Thoracic aorta (tissue), 2 donors: ENCODE measurements at regions not wholly inside any gene's neighbourhood (a gene's known extent, or its start where the extent isn't known, plus 50 kb on each side); places are given as distances from the start of the nearest gene placed in this dataset.

Source experiments
- ATAC-seq: fragments of 150-250 bp; one replicate; pipeline ENCODE4 v1.8.0; 2017; ENCODE audit warnings: low read depth; ENCODE audit not compliant: insufficient number of reproducible peaks, low FRiP score
- DNase-seq: peaks from one replicate; pipeline ENCODE4 v3.0.0-alpha.2; 2020; ENCODE audit warnings: low spot score
- H3K27ac ChIP-seq, 2 donors: fragments of 200-600 bp; sonication (generic); 1 replicate in 1 of 2; 2 replicates in 1 of 2; pipeline ENCODE4 v1.5.1; 2016; ENCODE audit warnings: mild to moderate bottlenecking in 2 of 2, moderate library complexity in 2 of 2
- H3K27me3 ChIP-seq: fragments of 200-600 bp; sonication (generic); replicated peaks from 2 replicates; pipeline ENCODE4 v1.6.0; 2016; ENCODE audit warnings: mild to moderate bottlenecking; ENCODE audit not compliant: insufficient read depth
- H3K36me3 ChIP-seq: fragments of 200-600 bp; sonication (generic); one replicate; pipeline ENCODE4 v1.5.1; 2016
- H3K4me1 ChIP-seq, 2 donors: fragments of 200-600 bp; sonication (generic); 1 replicate in 1 of 2; 2 replicates in 1 of 2; pipeline versions ENCODE4 v1.5.1 to v1.6.0; 2016; ENCODE audit warnings: low read depth in 2 of 2, mild to moderate bottlenecking in 1 of 2; ENCODE audit not compliant: control insufficient read depth in 1 of 2
- H3K4me3 ChIP-seq: fragments of 200-600 bp; sonication (generic); 2 replicates; pipeline ENCODE4 v1.5.1; 2016; ENCODE audit warnings: mild to moderate bottlenecking
- H3K9me3 ChIP-seq: fragments of 200-600 bp; sonication (generic); 2 replicates; pipeline ENCODE4 v1.5.1; 2016
- TF ChIP-seq, protein P1 (sequence below): fragments of 200-600 bp; sonication (generic); IDR thresholded peaks from one replicate; pipeline ENCODE4 v1.5.1; 2019; ENCODE audit warnings: antibody characterized with exemption

DNA sequence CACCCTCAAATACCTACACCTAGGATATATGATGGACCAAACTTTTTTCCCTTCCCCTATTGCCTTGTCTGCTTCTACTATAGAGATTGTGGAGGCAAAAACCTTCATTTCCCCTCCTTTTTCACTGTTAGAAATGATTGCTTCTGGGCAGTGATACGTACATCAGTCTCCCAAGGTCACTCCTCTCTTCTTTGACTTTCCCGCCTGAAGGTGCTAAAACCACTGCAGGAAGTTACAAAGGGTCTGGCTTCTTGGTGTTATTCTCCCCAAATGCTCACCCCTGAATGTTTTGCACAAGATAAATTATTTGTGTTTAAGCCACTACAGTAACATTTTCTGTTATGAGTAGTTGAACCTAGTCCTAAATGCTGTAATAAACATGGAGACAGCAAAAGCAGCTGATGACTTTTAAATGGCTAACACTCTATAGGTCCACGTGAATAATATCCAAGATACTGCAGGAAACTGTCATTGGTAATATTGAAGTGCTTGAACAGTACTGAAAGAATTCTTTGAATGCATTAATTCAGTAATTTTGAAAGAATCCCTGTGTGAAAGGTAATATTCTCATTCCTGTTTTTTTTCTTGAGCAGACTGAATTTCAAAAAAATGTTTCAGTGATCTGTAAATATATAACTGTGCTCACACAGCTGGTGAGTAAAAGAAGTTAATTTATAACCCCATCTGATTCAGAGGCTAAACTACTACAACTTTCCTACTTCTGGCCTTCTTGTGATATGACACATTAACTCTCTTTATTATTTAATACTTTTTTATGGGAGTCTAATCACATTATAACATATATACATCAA is 865.1 kb downstream of the EFNB2 start:
- Histone ChIP-seq H3K36me3 (no peaks in the 10 kb centered on the region), H3K4me1 (no peaks in the 10 kb centered on the region), H3K27ac (no peak overlapping the region), H3K27me3 (no peaks in the 10 kb centered on the region), H3K4me3 (no peak overlapping the region), H3K9me3 (no peaks in the 10 kb centered on the region)
- no peak for DNase-seq
- no peak for ATAC-seq
- TF ChIP-seq, protein P1, sequence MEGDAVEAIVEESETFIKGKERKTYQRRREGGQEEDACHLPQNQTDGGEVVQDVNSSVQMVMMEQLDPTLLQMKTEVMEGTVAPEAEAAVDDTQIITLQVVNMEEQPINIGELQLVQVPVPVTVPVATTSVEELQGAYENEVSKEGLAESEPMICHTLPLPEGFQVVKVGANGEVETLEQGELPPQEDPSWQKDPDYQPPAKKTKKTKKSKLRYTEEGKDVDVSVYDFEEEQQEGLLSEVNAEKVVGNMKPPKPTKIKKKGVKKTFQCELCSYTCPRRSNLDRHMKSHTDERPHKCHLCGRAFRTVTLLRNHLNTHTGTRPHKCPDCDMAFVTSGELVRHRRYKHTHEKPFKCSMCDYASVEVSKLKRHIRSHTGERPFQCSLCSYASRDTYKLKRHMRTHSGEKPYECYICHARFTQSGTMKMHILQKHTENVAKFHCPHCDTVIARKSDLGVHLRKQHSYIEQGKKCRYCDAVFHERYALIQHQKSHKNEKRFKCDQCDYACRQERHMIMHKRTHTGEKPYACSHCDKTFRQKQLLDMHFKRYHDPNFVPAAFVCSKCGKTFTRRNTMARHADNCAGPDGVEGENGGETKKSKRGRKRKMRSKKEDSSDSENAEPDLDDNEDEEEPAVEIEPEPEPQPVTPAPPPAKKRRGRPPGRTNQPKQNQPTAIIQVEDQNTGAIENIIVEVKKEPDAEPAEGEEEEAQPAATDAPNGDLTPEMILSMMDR: no peak

DNA sequence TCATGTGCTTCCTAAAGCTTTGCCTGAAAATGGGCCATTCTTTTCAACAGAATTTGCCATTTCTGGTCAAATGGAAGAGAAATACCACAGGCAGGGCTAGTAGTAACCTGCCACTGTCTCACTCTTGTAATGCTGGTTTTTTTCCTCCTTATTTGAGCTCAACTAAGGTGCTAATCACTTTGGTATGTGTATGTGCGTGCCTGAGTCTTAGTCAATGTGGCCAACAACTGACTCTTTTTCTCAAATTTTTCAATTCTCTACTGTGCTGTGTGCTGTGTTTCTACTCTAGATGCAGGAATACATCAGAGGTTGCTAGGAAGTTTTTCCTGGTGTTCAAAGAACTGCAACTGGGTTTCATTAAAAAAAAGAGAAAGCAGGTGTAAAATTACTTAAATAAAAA is 870.2 kb downstream of the EFNB2 start:
- no peak for ATAC-seq
- Histone ChIP-seq H3K9me3 (no peaks in the 10 kb centered on the region), H3K4me1 (no peaks in the 10 kb centered on the region)

DNA sequence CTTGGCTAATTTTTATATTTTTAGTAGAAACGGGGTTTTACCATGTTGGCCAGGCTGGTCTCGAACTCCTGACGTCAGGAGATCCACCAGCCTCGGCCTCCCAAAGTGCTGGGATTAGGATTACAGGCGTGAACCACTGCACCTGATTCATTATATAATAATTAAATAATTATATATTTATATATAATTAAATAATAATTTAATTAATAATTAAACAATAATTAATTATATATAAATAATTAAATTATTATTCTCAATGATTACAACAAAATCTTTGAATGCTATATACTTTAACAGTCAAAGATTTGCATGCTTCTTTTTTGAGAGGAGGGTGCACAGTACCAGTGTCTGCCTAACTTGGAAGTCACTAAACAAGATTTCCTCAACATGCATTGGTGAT is 872.3 kb downstream of the EFNB2 start:
- DNase-seq (no peak), ATAC-seq (no peak)
- no peak overlapping the region for H3K27ac ChIP-seq
- no peaks in the 10 kb centered on the region for H3K9me3 ChIP-seq
- no peak overlapping the region for H3K4me3 ChIP-seq
- H3K27me3 ChIP-seq: no peaks in the 10 kb centered on the region
- no peaks in the 10 kb centered on the region for H3K4me1 ChIP-seq
- H3K36me3 ChIP-seq: no peaks in the 10 kb centered on the region
- TF ChIP-seq, protein P1: no peak

More for the DNA sequence above, 870.2 kb downstream of the EFNB2 start:
- H3K36me3 ChIP-seq: no peaks in the 10 kb centered on the region
- H3K27ac ChIP-seq: no peak overlapping the region
- no peak for DNase-seq
- no peaks in the 10 kb centered on the region for H3K27me3 ChIP-seq
- TF ChIP-seq, protein P1: no peak
- no peak overlapping the region for H3K4me3 ChIP-seq

DNA sequence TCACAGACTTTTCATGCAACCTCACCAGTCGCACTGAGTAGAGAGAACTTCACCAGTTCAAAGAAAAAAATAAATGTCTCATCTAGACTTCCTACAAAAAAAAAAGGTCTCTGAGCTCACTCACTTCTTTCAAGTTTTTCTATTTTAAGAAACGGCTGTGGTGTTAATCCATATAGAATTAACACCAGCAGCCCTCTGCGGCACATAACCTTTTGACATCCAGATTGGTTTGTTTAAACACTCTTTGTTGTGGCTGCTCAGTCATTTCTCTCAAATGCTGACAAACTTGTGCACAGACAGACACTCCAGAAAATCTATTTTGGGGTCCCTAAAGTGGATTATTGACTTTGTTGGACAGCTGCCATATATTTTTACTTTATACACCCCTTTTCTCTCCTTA is 874.9 kb downstream of the EFNB2 start:
- no peak overlapping the region for H3K4me3 ChIP-seq
- TF ChIP-seq, protein P1: no peak
- H3K27ac ChIP-seq: no peak overlapping the region
- no peaks in the 10 kb centered on the region for H3K27me3 ChIP-seq
- H3K4me1 ChIP-seq: no peaks in the 10 kb centered on the region
- ATAC-seq (no peak), DNase-seq (no peak)
- H3K36me3 ChIP-seq: no peaks in the 10 kb centered on the region
- no peaks in the 10 kb centered on the region for H3K9me3 ChIP-seq

DNA sequence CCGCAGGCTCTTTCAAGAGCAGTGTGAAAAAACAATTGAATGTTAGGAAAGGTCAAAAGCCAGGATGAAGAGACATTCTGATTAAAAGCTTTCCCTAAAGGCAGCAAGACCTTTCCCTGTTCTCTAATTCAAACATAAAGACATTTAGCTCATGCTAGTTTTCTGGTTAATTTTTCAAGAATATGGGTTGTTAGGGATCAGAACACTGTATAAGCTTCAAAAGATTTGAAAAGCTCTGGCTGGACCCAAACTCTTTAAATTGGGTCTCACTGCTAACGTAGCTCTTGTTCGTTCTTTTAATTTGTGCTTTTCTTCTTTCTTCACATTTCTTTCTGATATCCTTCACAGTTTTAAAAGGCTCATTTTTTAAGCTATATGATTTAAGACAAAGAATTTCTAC is 877.0 kb downstream of the EFNB2 start:
- DNase-seq: no peak
- Histone ChIP-seq H3K9me3 (no peaks in the 10 kb centered on the region), H3K4me3 (no peak overlapping the region), H3K27ac (no peak overlapping the region), H3K4me1 (no peaks in the 10 kb centered on the region), H3K27me3 (no peaks in the 10 kb centered on the region), H3K36me3 (no peaks in the 10 kb centered on the region)
- TF ChIP-seq, protein P1: no peak
- no peak for ATAC-seq
